Keratinocyte (primary cell): ENCODE measurements at regions not wholly inside any gene's neighbourhood (a gene's known extent, or its start where the extent isn't known, plus 50 kb on each side); places are given as distances from the start of the nearest gene placed in this dataset.

Experiments
- CTCF ChIP-seq, 3 experiments: IDR thresholded peaks in 1 of 3; conservative IDR thresholded peaks in 1 of 3; optimal IDR thresholded peaks in 1 of 3; 2 replicates in 2 of 3; 3 replicates in 1 of 3; pipeline versions ENCODE3 to v1.5.1; 2011; ENCODE audit warnings: low read length in 3 of 3, mild to moderate bottlenecking in 3 of 3, moderate library complexity in 2 of 3, control low read depth in 1 of 3, inconsistent platforms in 1 of 3; ENCODE audit not compliant: insufficient read depth in 2 of 3; ENCODE audit errors: extremely low read depth in 1 of 3
- EZH2 ChIP-seq: IDR thresholded peaks from one replicate; pipeline ENCODE4 v1.6.1; 2012; ENCODE audit warnings: inconsistent platforms, mild to moderate bottlenecking, low read length, moderate library complexity

- TF ChIP-seq CTCF (optimal IDR thresholded peaks at IDR 0.05 in 1 of 3, IDR thresholded peaks at IDR 0.05 in 1 of 3, conservative IDR thresholded peaks at IDR 0.05 in 1 of 3; ENCODE audit: extremely low read depth in 1 of 3, insufficient read depth in 2 of 3, low read length in 3 of 3) (no peak), EZH2 (no peak)
Measured at GRCh38 chr16:89031715-89032659, 55.0 kb upstream of the CBFA2T3 start.
